ENCODE measurements at regions not wholly inside any gene's neighbourhood (a gene's known extent, or its start where the extent isn't known, plus 50 kb on each side); places are given as distances from the start of the nearest gene placed in this dataset.
"Not testable (repeated sequence)": the region's sequence is repeated elsewhere in the genome, so short reads cannot be mapped to it uniquely, and the experiment has no call there.

DNA sequence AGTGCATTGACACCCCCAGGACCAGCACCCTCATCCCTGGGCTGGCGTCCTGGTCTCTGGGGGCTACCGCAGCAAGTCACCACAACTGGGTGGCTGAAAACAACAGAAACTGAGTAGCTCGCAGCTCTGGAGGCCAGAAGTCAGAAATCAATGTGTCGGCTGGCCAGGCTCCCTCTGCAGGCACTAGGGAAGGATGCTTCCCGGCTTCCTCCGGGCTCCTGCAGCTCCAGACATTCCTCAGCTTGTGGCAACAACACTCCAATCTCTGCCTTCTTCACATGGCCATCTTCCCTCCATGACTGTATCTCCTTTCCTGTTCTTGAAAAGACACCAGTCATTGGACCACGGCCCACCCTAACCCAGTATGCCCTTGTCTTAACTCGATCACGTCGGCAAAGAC lies 224.2 kb downstream of the NPHP4 start:
- in situ Hi-C loops (cut with MboI; ENCODE audit: low sequenced_read_pairs) = no loop called here

DNA sequence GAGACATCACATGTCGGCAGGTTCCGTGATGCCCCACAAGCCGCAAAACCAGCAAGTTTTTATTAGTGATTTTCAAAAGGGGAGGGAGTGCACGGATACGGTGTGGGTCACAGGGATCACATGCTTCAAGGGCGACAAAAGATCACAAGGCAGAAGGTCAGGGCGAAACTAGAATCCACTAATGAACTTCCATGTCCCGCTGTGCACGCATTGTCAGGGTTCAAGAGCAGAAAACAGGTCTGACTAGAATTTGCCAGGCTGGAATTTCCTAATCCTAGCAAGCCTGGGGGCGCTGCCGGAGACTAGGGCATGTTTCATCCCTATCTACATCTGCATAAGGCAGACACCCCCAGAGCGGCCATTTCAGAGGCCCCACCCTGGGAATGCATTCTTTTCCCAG lies 225.2 kb downstream of the NPHP4 start:
- in situ Hi-C loops (cut with MboI; ENCODE audit: low sequenced_read_pairs) = not testable (repeated sequence)

DNA sequence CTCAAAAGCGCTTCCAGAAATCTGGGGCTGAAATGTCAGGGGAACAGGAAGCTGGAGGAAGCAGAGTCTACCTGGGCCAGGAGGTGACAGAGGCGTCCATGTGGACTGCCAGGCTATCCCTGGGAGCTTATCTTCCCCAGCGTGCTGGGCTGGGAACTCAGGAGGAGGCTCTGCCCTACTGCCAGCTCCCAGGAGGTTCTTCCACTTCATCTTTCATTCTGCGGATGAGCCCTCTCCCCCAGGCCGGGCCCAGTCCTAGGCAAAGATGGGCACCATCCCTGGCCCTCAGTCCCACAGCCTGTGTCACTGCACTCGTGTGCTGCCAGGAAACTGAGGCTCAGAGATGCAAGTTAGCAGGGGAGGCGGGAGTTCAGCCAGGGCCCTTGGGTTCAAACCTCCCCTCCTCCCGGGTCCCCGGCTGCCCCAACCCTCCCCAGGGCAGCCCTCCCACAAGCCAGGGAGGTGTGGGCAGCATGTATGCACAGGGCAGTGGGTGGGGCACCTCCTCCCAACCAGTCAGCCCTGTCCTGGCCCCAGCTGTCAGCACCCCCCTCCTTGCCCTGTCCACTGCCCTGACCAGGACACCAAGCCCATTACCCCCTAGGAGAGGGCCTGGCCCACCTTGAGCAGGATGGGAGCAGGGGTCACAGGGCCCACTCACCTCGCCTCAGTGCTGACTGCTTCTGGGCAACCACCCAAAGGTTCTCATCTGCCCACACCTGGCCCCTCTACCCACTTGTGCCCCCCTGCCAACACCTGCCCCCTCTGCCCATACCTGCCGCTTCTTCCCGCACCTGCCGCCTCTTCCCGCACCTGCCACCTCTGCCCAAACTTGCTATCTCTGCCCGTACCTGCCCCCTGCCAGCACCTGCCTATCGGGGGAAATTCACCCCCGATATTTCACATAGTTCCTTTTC lies 226.0 kb downstream of the NPHP4 start:
- in situ Hi-C loops (cut with MboI; ENCODE audit: low sequenced_read_pairs) = no loop called here

GRCh38 chr1:5765483-5765882 lies 226.7 kb downstream of the NPHP4 start:
- in situ Hi-C loops (cut with MboI; ENCODE audit: low sequenced_read_pairs) = no loop called here

- in situ Hi-C loops (cut with MboI; ENCODE audit: low sequenced_read_pairs) = no loop called here
These were observed 227.3 kb downstream of the NPHP4 start for GRCh38 chr1:5764959-5765358.

DNA sequence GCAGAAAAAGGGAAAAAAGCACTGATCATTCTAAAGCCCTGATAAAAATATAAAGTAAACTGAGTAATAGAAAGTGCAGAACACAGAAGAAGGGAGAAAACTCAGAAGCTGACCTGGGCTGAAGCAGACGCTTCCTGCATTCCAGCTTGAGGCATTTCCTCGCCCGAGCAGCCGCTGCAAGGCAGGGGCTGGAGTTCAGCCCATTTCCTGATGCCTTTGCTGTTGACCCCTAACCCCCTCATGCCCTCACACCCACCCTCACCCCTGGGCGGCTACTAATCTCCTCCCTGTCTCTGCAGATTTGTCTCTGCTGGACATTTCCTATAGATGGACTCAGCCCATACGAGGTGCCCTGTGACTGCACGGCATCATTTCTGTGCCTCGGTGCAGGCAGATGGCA lies 227.8 kb downstream of the NPHP4 start:
- in situ Hi-C loops (cut with MboI; ENCODE audit: low sequenced_read_pairs) = no loop called here

- in situ Hi-C loops (cut with MboI; ENCODE audit: low sequenced_read_pairs) = no loop called here
These were observed 228.4 kb downstream of the NPHP4 start for GRCh38 chr1:5763696-5764370.

DNA sequence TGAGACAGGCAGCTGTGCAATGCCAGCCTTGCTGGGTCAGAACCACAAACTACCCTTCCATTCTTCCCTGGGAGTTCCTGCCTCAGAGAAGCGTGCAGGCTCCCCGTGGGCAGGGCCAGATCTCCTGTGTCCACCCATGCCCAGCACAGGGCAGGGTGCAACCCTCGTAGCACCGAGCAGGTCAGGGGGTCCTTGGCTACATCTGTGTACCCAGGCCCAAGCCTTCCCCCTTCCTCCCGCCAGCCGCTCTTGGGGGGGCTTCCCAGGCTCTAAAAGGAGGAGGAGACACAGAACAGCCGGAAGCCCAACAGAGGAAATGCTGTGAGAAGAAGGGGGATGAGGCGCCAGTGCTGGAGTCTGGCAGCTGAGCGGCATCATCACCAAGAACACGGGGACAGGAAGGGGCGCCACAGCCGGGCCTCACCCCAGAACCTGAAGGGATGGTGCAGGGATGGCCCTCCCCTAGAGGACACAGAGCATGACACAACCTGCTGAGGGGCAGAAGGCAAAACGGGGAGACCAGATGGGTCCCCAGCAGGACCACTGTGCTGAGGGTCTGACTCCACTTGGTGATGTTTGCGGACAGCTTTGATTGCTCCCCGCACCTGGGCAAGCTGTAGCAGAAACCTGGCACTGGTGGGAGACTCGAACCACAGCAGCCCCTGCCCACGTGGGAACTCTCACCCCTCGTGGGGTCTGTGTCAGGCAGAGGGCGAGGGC lies 233.2 kb downstream of the NPHP4 start:
- in situ Hi-C loops (cut with MboI; ENCODE audit: low sequenced_read_pairs) = no loop called here

DNA sequence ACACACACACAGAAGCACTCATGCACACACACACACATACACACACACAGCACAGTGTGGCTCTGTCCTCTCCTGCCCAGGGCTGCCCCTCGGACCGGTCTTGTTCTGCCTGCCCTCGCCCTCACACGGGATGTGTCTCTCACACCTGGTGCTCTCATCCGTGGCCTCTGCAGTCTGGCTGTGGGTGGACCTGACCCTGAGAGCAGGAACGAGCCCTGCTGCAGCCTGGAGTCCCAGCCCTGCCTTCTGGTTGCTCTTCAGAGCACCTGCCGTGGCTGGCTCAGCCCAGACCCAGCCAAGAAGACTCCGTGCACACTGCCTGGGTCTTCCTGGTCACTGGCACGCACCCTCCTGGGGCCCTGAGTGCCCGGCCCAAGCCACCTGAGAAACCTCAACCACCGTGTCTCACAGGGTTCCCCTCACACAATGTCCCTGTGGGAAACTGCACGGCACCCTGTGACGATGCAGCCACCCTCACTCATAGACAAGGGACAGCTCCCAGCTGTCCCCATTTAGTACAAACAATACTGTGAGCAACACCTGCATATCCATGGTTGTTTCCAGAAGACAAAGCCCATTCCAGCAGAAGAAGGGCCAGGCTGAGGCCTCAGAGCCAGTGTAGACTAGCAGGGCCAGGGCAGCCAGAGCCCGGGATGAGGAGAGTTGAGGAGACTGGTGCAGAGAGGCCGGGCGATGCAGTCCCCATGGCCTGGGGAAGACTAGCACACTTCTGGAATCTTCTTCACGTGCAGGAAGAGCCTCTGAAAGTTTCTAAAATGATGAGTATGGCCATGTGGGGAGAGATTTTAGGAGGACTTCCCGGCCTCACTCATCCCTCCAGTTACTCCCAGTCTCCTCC lies 234.0 kb downstream of the NPHP4 start:
- in situ Hi-C loops (cut with MboI; ENCODE audit: low sequenced_read_pairs) = no loop called here

DNA sequence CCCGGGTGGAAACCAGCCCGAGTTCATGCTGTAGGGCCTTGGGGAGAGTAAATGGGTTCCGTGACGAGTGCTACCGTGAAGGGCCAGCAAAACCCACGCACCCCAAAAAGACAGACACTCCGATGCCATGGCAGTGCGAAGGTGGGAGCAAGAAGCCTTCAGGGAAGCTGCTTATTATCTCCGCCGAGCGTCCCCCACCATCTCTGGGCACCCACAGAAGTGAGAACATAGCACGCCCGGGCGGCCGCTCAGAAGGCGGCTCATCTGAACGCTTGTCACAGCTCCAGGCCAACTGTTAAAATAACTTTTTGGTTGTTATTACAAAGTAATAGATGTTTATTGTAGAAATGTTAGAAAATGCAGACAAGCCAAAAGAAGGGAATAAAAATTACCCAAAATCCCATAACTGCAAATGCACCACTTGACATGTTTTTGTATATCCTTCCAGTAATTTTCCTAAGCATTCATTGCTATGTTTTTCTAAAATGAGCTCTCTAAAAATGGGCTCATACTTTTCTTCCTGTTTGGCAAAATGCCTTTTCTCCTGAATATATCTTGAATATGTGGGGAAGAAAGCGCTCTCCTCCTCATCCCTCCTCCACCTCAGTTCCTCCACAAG lies 234.9 kb downstream of the NPHP4 start:
- in situ Hi-C loops (cut with MboI; ENCODE audit: low sequenced_read_pairs) = no loop called here

GRCh38 chr1:5756434-5757186 lies 235.6 kb downstream of the NPHP4 start:
- in situ Hi-C loops (cut with MboI; ENCODE audit: low sequenced_read_pairs) = no loop called here

- in situ Hi-C loops (cut with MboI; ENCODE audit: low sequenced_read_pairs) = no loop called here
These were observed 236.6 kb downstream of the NPHP4 start for GRCh38 chr1:5755552-5756125.

GRCh38 chr1:5754817-5755551 lies 237.2 kb downstream of the NPHP4 start:
- in situ Hi-C loops (cut with MboI; ENCODE audit: low sequenced_read_pairs) = no loop called here

DNA sequence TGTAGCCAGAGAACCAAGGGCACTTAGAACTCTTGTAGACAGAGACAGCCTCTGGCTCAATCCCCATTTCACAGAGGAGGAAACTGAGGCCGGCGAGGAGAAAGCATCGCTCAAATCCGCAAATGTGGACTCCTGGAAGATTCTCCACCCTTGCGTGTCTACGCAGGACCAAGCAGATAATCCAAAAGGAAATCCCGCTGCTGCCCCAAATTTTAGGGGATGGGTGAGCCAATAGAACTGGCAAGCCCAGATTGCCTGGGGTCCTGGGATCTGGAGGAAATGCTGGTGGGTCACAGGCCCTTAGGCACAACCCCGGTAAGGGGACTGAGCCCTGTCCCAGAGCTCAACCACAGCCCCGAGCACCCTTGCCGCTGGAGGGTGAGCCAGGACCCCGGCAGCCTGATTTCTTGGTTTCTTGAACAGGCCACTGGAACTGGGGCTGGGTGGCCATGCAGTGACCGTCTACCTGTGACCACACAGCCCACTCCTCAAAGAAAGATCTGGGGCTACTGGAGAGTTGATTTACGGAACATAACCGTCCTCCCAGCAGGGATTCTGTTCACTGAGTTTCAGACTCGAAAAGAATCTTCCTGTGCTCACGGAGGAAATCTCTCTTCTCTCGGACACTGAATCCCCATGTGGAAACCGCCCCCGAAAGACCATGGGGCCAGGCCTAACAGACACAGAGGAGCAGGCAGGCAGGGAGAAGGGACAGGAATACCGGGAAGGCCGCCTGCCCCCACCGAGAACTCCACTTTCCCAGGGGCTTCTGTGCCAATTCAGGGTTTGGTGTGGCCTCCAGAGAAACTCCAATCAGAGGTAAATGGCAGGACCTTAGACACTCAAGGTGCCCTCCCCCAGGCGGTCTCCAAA lies 238.4 kb downstream of the NPHP4 start:
- in situ Hi-C loops (cut with MboI; ENCODE audit: low sequenced_read_pairs) = no loop called here

DNA sequence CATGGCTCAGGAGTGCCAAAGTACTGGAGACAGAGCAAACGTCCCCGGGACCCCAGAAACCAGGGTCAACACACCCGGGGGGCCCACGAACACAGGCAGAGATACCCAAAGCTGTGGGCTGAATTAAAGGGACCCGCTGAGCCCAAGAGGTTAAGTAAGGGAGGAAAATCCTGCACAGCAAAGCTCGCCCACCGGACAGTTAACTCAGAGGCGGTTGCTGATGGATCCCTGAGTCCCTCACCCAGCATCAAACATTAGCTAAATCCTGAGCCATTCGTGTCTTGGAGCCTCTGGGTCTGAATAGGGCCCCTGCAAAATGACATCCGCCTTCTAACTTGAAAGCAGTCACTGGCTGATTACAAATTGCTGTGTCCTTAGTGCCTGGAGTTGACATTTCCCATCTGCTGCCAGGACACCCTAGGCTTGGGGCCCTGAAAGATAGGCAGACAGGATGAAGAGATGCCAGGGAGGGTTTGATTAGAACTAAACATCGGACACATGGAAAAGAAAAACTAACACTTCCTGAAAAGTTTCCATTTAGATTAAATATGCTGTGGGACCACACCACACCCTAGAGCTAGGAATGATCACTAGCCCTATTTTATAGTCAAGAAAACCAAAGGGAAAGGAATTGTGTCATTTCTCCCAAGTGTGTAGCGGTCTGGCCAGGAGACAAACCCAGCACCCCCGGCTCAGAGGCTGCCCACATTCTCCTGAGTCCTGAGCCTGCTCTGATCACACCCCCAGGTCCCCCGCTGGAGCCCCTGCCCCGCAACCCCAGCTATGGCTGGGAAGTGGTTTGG lies 239.3 kb downstream of the NPHP4 start:
- in situ Hi-C loops (cut with MboI; ENCODE audit: low sequenced_read_pairs) = no loop called here

- in situ Hi-C loops (cut with MboI; ENCODE audit: low sequenced_read_pairs) = no loop called here
These were observed 240.1 kb downstream of the NPHP4 start for GRCh38 chr1:5751833-5752745.
